Right ventricle myocardium superior (tissue), 1 donor: ENCODE measurements at regions not wholly inside any gene's neighbourhood (a gene's known extent, or its start where the extent isn't known, plus 50 kb on each side); places are given as distances from the start of the nearest gene placed in this dataset.

Source experiments
- ATAC-seq: fragments of 200-7000 bp; cut with Tn5 transposase; one replicate; pipeline ENCODE4 v1.9.1; 2020; ENCODE audit warnings: mild to moderate bottlenecking; ENCODE audit not compliant: poor library complexity
- DNase-seq: peaks from one replicate; pipeline ENCODE4 v3.0.0-alpha.2; 2020
- intact Hi-C: fragments of 100-400 bp; cut with DNase I; formaldehyde crosslinking; loops from one replicate; pipeline ENCODE4 v1.11.2; 2022
- donor health status: DM: no; HTN: yes; CAD: no; lungs with severe emphysema.

DNA sequence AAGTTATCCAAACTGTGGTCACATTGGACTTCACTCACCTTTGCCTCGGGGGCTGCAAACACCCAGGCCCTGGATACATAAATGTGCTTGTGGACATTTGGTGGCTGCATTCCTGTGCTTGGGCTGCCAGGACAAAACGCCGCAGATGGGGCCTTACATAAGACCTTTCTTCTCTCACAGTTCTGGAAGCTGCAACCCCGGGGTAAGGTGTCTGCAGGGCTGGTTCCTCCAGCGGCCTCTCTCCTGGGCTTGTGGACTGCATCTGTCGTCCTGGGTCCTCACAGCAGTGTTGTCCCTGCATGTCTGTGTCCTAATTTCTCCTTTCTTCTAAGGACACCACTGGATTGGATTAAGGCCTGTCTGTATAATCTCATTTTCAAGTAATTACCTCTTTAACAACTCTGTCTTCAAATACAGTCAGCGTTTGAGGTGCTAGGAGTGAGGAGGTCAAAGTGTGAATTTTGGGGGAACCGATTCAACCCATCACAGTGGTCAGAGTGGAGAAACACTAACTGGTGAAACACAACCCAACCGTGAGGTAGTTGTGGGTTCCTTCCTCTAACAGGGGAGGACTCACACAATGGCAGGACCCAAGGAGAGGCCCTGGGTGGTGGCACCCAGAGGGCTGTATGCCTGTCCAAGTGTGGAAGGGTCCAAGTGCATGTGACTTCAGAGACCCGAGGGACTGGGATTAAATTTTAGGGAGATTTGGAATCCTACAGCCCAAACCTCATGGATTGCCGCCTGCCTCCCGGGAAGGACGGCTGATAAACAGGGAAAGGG is 415.6 kb downstream of the IRX2 start:
- intact Hi-C loops: no loop called here
- DNase-seq (no peak), ATAC-seq (no peak)

DNA sequence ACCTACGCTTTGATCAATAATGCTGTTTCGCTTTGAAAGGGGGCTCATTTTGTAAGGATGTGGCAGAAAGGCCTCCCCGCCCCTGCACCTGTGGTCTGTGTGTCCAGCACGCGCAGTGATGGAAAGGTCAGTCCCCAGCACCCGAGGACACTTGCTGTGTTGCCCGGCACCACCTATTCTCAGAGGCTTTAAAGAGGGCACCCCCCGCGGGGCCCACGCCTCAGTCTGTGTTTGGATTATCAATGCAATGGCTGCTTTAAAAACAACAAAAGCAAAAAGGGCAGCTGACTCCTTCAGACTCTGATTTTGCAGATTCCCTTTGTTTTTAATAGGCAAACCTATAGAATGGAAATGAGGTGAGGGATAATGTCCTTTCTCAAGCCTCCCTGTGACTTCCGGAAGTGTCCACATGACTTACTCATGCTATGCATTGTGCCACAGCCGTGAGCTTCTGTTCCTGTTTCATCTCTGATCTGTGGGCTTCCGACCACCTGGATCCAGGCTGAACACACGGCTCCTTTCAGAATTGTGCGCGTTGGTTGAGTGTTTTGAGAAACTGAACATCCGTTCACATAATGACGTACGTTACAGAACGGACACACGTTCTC is 416.2 kb downstream of the IRX2 start:
- intact Hi-C loops: no loop called here
- ATAC-seq (no peak), DNase-seq (no peak)

DNA sequence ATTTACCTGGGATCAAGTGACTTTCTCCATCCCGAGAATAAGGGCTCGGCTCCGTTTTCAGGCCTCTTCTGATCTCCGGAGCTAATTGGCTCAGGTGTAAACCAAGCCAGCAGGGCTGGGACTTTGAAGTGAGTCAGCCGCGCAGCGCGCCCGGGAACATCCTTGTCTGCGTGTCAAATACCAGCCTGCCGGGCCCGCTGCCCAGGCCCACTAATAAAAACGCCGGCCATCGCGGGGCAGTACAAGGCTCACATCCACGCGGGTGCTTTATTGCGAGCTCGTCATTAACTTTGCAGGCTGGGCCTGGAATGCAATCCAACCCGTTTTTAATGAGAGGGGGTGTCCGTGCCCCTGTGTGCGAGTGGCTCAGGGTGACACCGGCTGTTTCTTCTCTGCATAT is 416.8 kb downstream of the IRX2 start:
- DNase-seq: no peak
- intact Hi-C loops: no loop called here
- ATAC-seq: no peak

DNA sequence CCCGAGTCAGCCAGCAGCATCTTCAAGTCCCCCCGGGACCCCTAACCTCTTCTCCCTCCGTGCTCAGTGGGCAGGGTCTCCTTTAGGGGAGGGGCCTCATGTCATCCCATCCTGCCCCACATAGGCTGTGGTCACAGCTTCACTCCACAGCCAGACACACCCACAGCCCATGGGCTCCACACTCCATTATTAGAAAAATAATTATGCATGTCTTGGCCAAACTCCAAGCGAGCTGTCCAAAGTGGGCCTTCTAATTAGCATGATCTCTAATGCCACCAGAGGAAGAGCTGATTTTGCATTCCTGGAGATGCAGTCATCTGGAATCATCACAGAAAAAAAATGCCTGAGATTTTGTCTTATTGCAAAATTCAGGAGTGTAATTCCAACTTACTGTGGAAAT is 418.2 kb downstream of the IRX2 start:
- intact Hi-C loops: no loop called here
- no peak for ATAC-seq
- DNase-seq: no peak

DNA sequence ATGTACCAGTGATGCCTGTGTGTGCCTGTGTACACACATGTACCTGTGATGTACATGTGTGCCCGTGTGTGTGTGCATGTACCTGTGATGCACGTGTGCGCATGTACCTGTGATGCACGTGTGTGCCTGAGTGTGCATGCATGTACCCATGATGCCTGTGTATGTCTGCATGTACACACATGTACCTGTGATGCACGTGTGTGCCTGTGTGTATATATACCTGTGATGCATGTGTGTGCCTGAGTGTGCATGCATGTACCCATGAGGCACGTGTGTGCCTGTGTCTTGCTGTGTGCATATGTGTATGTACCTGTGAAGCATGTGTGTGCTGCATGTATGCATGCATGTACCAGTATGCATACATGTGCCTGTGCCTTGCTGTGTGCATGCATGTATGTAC is 419.0 kb downstream of the IRX2 start:
- ATAC-seq: no peak
- intact Hi-C loops: no loop called here
- no peak for DNase-seq

DNA sequence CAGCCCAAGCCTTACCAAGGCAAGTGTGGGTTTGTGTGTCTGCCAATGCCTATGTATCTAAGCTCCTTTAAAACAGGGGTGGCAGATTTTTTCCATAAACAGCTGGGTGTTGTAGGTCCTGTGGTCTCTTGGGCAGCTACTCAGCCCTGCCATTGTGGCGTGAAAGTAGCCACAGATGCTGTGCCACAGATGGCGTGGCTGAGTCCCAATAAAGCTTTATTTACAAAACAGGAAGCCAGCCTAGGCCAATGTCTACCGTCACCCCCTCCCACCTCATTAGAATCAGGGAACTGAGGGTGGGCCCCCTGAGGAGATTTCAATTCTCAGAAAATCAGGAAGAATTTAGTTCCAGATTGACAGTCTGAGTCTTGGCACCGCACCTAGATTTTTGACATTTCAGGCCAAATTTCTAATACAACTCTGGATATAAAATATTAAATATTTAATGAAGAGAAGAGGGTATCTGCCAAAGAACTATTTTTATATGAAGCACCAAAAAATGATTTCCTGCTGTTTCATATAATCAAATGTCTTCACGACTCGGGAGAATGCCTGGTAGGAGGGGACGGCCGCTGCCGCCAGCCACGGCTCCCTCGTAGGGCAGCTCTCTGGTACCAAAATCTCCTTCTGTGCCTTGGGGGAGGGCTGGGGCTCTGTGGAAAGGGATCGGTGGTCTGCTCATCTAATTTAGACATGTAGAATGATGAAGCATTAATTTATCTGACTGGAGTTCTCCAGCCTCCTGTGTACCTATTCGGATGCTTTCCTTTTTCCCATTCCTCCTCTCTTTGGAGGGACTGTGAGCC is 420.9 kb downstream of the IRX2 start:
- no peak for DNase-seq
- intact Hi-C loops: no loop called here
- no peak for ATAC-seq

DNA sequence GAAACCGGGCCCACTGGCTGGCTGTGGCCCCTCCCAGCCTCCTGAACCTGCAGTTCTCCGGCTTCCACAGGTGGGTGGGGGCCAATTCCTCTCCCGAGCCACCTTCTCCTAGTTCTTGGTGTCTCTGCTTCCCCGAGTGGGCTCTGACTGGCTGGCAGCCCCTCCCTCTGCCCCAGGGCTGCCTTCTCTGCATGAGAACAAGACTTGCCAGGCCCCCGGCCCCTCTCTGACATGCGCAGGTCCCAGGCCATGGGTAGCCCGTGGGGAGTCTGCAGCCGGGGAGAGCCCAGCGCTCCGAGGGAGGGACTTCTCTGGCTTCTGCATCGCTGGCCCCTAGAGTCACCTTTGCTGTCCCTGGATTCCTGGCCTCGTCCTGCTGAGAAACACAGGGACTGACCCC is 421.7 kb downstream of the IRX2 start:
- intact Hi-C loops: no loop called here
- ATAC-seq (no peak), DNase-seq (no peak)

DNA sequence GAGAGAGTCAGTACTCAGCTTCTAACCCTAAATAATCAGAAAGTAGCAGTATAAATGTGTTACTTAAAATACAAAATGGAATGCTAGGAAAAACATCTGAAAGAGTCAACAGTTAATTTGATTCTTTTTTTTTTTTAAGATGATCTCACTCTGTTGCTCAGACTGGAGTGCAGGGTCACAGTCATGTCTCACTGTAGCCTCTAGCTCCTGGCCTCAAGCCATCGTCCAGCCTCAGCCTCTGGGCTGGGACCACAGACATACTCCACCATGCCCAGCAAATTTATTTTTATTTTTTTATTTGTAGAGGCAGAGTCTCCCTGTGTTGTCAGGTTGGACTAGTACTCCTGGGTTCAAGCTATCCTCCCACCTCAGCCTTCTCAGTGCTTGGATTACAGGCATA is 424.9 kb downstream of the IRX2 start:
- DNase-seq (no peak), ATAC-seq (no peak)
- intact Hi-C loops: no loop called here

DNA sequence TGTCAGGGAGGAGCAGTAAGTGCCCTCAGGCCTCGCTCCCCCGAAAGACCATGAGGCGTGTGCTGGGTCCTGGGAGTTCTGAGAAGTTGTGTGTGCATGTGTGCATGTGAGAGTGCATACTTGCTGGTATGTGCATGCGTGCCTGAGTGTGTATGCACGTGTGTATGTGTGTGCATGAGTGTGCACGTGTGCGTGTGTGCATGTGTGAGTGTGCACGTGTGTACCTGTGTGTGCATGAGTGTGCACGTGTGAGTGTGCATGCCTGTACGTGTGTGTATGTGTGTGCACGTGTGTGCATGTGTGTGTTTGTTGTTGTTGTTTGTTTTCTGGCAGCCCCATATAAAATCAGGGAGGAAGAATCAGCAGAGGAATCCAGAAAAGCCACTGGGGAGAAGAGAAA is 426.7 kb downstream of the IRX2 start:
- DNase-seq (no peak), ATAC-seq (no peak)
- intact Hi-C loops: no loop called here

DNA sequence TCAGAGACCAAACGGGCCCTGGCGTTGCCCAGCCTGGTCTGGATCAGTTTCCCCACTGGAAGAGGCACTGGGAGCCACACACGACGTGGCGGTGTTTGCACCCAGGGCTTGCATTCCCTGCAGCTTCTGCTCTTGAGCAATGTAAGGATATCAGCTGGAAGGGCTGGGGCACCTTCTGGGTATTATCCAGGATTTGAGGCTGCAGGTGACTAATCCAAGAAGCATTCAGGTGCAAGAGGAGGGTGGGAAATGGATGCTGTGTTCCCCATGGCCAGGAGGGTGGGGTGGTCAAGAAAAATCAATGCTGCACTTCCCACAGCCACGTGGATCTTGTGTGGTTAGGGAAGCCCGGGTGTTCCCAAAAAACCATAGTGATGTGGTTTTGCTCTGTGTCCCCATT is 430.9 kb downstream of the IRX2 start:
- intact Hi-C loops: no loop called here
- ATAC-seq (no peak), DNase-seq (no peak)

DNA sequence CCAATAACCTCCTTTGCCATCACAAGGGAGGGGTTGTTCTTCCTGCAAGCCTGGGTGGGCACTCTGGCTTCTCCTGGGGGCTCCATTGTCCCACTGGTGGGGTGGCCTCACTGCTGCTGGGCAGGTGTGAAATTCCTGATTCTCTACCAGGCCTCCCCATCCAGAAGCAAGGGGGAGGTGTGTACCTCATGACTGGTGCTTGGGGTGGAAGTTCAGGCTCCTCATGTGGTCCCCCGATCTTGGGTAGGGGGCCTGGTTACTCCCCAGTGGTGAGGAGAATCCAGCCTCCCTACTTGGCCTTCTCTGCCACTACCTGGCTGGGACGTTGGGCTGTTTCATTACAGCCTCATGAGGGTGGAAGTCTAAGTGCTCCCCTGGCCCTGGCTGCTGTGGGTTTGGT is 433.9 kb downstream of the IRX2 start:
- no peak for ATAC-seq
- no peak for DNase-seq
- intact Hi-C loops: no loop called here

DNA sequence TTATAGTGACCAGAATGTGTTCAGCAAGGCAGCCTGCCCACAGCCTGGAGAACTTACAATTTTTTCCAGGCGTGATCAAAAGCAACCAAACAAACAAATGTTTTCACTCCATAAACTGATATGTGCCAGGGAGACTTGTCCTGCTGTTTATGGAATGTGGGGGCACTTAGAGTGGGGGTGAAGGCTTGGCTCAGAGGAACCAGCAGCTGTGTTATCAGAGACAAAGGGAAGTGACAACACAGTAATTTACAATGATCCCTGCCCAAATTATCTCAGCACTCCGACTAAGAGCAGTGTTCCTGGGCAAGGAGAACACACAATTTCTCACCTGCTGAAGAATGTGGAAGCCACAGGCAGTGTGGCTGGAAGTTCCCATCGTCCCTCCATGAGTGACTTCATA is 429.1 kb upstream of the IRX4 start:
- intact Hi-C loops: no loop called here
- no peak for DNase-seq
- no peak for ATAC-seq

DNA sequence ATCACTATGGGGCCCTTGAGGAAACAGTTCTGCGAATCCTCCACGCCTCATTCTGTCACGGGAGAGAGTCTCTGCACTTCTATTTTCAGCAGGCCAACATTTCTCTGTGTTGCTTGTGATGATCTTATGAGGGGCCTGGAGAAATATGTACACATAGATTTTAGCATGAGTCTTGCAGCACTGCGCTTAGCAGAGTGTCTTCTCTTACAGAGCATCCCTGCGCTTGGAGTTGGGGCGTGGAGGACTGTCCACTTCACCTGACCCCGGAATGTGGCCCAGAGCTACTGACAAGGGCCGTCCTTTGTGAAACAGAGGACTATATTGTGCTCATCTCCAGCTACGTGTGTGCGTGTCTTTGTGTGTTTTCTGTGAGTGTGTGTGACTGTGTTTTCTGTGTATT is 428.2 kb upstream of the IRX4 start:
- intact Hi-C loops: no loop called here
- ATAC-seq (no peak), DNase-seq (no peak)

DNA sequence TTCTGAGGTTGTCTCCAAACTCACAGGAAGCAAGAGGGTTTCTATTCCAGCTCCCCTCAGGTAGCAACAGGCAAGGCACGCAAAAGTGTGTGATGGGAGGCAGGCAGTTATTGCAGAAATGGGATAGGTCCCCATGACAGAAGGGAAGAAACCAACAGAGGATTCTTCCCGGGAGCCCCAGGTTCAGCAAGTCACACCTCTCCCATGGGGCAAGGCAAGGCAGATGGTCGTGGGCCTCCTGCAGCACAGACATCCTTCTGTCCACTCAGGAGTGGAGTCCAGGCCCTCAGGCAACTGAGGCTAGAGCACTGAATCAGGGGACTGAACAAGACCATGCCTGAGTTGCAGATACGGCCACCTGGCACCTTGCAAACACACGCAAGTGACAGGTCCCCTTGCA is 424.9 kb upstream of the IRX4 start:
- intact Hi-C loops: no loop called here
- DNase-seq (no peak), ATAC-seq (no peak)

DNA sequence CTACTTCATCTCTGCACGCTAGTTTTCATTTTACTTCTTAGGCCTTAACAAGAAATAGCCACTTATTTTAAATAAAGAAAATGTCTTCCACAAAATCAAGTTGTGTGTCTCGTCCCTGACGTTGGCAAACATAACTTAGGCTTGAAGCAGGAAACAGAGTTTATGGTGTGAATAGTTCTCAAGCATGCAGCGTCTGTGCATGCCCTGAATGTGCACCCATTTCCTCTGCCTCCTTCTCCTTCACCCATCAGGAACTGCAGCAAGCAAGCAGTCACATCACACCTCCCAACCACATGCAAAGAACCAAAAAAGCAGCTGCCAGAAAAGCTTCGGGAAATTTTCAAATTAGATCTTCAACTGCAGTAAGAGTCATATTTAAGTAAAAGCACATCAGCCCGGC is 424.0 kb upstream of the IRX4 start:
- DNase-seq (no peak), ATAC-seq (no peak)

DNA sequence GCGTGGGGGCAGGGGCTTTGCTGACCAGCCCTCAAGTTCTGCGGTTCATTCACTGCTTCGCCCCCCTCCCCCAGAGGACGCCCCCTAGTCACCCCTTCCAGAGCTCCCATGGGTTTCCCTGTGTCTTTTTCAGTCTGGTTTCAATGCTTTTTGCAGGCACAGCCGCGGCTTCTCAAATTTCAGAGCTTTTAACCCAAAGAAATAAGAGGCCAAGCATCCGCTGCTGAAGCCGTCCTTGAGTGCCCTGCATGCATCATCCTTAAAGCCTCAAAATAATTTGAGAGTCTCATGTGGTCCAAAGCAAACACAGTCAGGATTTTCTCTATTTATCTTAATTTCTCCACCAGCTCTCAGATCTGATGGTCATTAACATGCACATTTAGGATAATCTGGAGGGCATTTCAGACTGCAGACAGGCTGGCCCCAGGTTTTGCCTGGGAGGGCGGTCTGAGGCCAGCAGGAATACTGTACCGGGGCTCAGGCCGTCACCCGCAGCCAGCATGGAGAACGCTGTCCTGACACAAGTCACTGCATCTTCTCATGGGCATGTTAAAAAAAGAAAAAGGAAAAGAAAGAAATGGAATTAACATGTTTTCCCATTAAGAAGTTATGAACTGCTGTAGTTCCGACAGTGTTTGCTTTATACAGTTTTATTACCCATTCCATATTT is 420.8 kb upstream of the IRX4 start:
- ATAC-seq (no peak), DNase-seq (no peak)
- intact Hi-C loops: no loop called here

More for the DNA sequence above, 424.0 kb upstream of the IRX4 start:
- intact Hi-C loops: no loop called here

DNA sequence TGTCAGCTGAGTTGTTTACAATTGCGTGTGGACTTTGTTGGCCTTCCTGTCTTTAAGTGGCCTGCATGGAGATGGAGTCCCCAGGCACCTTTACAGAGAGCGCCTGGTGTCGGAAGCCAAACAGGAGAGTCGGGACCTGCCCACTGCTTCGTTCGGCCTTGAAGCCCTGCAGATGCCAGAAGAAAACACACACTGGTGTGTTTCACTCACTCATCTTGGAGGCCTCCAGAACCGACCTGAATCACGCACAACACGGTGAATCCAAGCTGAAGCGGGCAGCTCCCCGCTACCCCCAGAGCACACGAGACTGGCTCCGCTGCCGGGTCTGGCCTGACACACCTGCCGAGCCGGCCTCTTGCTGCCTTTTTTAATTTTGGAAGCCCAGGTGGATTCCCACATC is 419.4 kb upstream of the IRX4 start:
- ATAC-seq: no peak
- intact Hi-C loops: no loop called here

DNA sequence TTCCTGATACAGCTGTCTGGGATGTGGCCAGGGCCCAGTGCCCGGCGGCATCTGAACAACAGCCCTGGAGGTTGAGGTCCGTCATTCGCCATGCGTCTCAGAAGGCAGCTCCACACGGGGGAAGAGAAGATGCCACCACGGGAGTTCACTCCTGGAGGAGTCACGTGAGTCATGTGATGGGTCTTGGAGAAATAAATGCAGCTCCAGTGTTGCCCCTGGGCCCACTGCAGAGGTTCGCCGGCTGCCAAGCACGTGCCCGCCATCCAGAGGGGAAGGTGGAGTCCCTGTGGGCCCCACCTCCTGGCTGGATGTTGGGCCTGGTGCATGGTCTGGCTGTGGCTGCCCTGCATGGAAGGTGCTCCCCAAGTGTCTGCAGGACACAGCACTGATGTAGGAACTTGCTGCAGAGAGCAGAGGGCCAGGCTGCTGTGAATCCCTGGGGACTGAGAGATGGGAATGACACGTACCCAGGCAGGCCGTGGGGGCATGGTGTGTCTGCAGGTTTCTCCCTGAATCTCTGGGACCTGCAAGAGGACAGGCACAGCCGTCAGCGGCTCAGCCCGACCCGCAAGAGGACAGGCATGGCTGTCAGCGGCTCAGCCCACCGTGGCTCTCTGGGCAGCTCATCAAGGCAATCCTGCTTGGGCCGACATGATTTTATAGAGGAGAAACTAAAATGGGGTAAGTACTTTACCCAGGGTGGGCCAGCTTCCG is 418.3 kb upstream of the IRX4 start:
- ATAC-seq: no peak
- intact Hi-C loops: no loop called here
- DNase-seq: no peak

More for the DNA sequence above, 419.4 kb upstream of the IRX4 start:
- DNase-seq: no peak

DNA sequence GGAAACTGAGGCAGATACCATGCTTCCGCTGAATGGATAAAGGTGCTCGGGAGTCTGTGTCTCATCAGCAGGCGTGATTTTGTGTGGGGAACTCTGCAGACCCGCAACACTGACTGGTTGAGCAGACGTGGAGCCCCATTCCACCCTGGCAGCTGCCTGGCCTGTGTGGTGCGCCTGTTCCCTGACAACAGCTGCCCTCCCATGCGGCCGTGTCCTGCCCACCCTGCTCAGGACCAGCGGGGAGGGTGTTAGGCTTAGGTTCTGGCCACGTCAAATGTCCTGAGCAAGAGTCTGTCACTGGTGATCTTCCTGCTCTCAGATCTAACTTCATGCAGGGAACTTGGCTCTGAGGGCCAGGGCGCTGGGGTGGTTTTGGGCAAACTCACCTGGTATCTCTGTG is 417.7 kb upstream of the IRX4 start:
- intact Hi-C loops: no loop called here
- no peak for ATAC-seq
- DNase-seq: no peak
